Peyer's patch (tissue), 4 donors: ENCODE measurements at regions not wholly inside any gene's neighbourhood (a gene's known extent, or its start where the extent isn't known, plus 50 kb on each side); places are given as distances from the start of the nearest gene placed in this dataset.
"Not testable (repeated sequence)": the region's sequence is repeated elsewhere in the genome, so short reads cannot be mapped to it uniquely, and the experiment has no call there.

ENCODE experiments used
- POLR2A ChIP-seq, 2 donors: fragments of 450-650 bp; IDR thresholded peaks; one replicate each; pipeline ENCODE4 v1.5.1; 2017; ENCODE audit warnings: antibody characterized with exemption in 2 of 2, mild to moderate bottlenecking in 2 of 2, moderate library complexity in 2 of 2
- TF ChIP-seq, protein P1 (sequence below), 6 experiments: fragments of 450-650 bp in 4 of 6; fragments of 200-600 bp in 2 of 6; sonication (generic) in 1 of 6; IDR thresholded peaks; one replicate each; pipeline ENCODE4 v1.5.1; 2017 to 2019; ENCODE audit warnings: antibody characterized with exemption in 6 of 6, mild to moderate bottlenecking in 3 of 6, moderate library complexity in 1 of 6

DNA sequence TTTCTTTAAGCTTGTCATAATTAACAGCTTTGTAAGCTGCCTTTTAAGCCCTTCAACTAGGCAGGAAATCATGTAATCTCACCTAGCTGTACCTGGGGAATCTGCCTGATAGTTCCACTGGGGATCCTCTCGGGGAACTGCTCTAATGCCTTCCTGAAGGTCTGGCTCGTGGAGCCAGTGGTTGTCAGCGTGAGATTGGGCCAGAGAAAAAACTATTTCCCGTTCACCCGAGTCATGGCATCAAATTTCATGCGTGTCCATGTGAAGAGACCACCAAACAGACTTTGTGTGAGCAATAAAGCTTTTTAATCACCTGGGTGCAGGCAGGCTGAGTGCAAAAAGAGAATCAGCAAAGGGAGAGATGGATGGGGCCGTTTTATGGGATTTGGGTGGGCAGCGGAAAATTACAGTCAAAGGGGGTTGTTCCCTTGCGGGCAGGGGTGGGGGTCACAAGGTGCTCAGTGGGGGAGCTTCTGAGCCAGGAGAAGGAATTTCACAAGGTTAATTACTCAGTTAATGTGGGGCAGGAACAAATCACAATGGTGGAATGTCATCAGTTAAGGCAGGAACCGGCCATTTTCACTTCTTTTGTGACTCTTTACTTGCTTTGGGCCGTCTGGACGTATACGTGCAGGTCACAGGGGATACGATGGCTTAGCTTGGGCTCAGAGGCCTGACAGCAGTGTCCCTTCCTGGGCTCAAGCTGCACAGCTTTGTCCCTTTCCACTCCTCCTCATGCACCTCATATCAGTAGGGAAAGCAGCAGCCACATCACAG lies 170.7 kb downstream of the UNC5CL start:
- TF ChIP-seq, protein P1, sequence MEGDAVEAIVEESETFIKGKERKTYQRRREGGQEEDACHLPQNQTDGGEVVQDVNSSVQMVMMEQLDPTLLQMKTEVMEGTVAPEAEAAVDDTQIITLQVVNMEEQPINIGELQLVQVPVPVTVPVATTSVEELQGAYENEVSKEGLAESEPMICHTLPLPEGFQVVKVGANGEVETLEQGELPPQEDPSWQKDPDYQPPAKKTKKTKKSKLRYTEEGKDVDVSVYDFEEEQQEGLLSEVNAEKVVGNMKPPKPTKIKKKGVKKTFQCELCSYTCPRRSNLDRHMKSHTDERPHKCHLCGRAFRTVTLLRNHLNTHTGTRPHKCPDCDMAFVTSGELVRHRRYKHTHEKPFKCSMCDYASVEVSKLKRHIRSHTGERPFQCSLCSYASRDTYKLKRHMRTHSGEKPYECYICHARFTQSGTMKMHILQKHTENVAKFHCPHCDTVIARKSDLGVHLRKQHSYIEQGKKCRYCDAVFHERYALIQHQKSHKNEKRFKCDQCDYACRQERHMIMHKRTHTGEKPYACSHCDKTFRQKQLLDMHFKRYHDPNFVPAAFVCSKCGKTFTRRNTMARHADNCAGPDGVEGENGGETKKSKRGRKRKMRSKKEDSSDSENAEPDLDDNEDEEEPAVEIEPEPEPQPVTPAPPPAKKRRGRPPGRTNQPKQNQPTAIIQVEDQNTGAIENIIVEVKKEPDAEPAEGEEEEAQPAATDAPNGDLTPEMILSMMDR (IDR thresholded peaks at IDR 0.05) = not testable (repeated sequence)
- not testable (repeated sequence) for TF ChIP-seq POLR2A (IDR thresholded peaks at IDR 0.05)
